ENCODE measurements at regions not wholly inside any gene's neighbourhood (a gene's known extent, or its start where the extent isn't known, plus 50 kb on each side); places are given as distances from the start of the nearest gene placed in this dataset.

GRCh38 chr4:115763051-115763450 is 649.6 kb upstream of the NDST4 start:
- no peak for TF ChIP-seq CTCF (IDR thresholded peaks at IDR 0.05; ENCODE audit: borderline replicate concordance)
- Histone ChIP-seq H3K27ac (replicated peaks) (no peak overlapping the region), H3K9me3 (replicated peaks) (no peaks in the 10 kb centered on the region), H3K27me3 (ENCODE audit: low read depth) (no peaks in the 10 kb centered on the region), H3K4me3 (no peak overlapping the region), H3K4me1 (no peaks in the 10 kb centered on the region), H3K36me3 (no peaks in the 10 kb centered on the region)
- DNase-seq = no peak
- intact Hi-C loops (cut with micrococcal nuclease) = no loop called here

GRCh38 chr4:115759231-115759630 is 645.8 kb upstream of the NDST4 start:
- no peak for TF ChIP-seq CTCF (IDR thresholded peaks at IDR 0.05; ENCODE audit: borderline replicate concordance)
- H3K9me3 ChIP-seq (replicated peaks) = peaks cover 10% of the 10 kb centered on the region
- no peaks in the 10 kb centered on the region for H3K4me1 ChIP-seq
- H3K27ac ChIP-seq (replicated peaks) = no peak overlapping the region
- no peaks in the 10 kb centered on the region for H3K27me3 ChIP-seq (ENCODE audit: low read depth)
- DNase-seq = no peak
- no peaks in the 10 kb centered on the region for H3K36me3 ChIP-seq
- intact Hi-C loops (cut with micrococcal nuclease) = no loop called here
- no peak overlapping the region for H3K4me3 ChIP-seq

- Histone ChIP-seq H3K27me3 (ENCODE audit: low read depth) (no peaks in the 10 kb centered on the region), H3K36me3 (no peaks in the 10 kb centered on the region), H3K9me3 (replicated peaks) (peaks cover 11% of the 10 kb centered on the region), H3K27ac (replicated peaks) (no peak overlapping the region), H3K4me1 (no peaks in the 10 kb centered on the region), H3K4me3 (no peak overlapping the region)
- intact Hi-C loops (cut with micrococcal nuclease) = no loop called here
- no peak for TF ChIP-seq CTCF (IDR thresholded peaks at IDR 0.05; ENCODE audit: borderline replicate concordance)
- DNase-seq = no peak
Observed at GRCh38 chr4:115749404-115749803, 636.0 kb upstream of the NDST4 start.

GRCh38 chr4:115740806-115741205 is 627.4 kb upstream of the NDST4 start:
- Histone ChIP-seq H3K4me3 (no peak overlapping the region), H3K36me3 (no peaks in the 10 kb centered on the region), H3K9me3 (replicated peaks) (no peaks in the 10 kb centered on the region), H3K27me3 (ENCODE audit: low read depth) (no peaks in the 10 kb centered on the region), H3K27ac (replicated peaks) (no peak overlapping the region), H3K4me1 (no peaks in the 10 kb centered on the region)
- intact Hi-C loops (cut with micrococcal nuclease) = no loop called here
- DNase-seq = no peak
- TF ChIP-seq CTCF (IDR thresholded peaks at IDR 0.05; ENCODE audit: borderline replicate concordance) = no peak

GRCh38 chr4:115729739-115730266 is 616.4 kb upstream of the NDST4 start:
- H3K27me3 ChIP-seq (ENCODE audit: low read depth) = no peaks in the 10 kb centered on the region
- no peak overlapping the region for H3K27ac ChIP-seq (replicated peaks)
- no peak for DNase-seq
- no peaks in the 10 kb centered on the region for H3K4me1 ChIP-seq
- intact Hi-C loops (cut with micrococcal nuclease) = no loop called here
- TF ChIP-seq CTCF (IDR thresholded peaks at IDR 0.05; ENCODE audit: borderline replicate concordance) = no peak
- peaks cover 7% of the 10 kb centered on the region for H3K9me3 ChIP-seq (replicated peaks)
- H3K4me3 ChIP-seq = no peak overlapping the region
- H3K36me3 ChIP-seq = no peaks in the 10 kb centered on the region

GRCh38 chr4:115723621-115724020 is 610.2 kb upstream of the NDST4 start:
- H3K36me3 ChIP-seq = no peaks in the 10 kb centered on the region
- H3K4me1 ChIP-seq = no peaks in the 10 kb centered on the region
- DNase-seq = no peak
- intact Hi-C loops (cut with micrococcal nuclease) = no loop called here
- TF ChIP-seq CTCF (IDR thresholded peaks at IDR 0.05; ENCODE audit: borderline replicate concordance) = no peak
- H3K4me3 ChIP-seq = no peak overlapping the region
- no peaks in the 10 kb centered on the region for H3K27me3 ChIP-seq (ENCODE audit: low read depth)
- H3K27ac ChIP-seq (replicated peaks) = no peak overlapping the region
- H3K9me3 ChIP-seq (replicated peaks) = peaks cover 7% of the 10 kb centered on the region

Data from left ventricle myocardium inferior (tissue), 1 donor.